KMS-11 (cell line): ENCODE measurements at regions not wholly inside any gene's neighbourhood (a gene's known extent, or its start where the extent isn't known, plus 50 kb on each side); places are given as distances from the start of the nearest gene placed in this dataset.

ENCODE experiments used
- H2AFZ ChIP-seq: fragments of 200-600 bp; sonication (generic); 2 replicates; pipeline ENCODE4 v1.6.1; 2016; ENCODE audit warnings: antibody characterized with exemption, mixed run types, low read depth
- H3K27ac ChIP-seq: fragments of 200-600 bp; sonication (generic); 2 replicates; pipeline ENCODE4 v1.6.1; 2016; ENCODE audit warnings: mild to moderate bottlenecking, mixed run types
- H3K27me3 ChIP-seq: fragments of 200-600 bp; sonication (generic); 2 replicates; pipeline ENCODE4 v1.6.1; 2017; ENCODE audit warnings: mild to moderate bottlenecking, low read depth, mixed run types, moderate library complexity; ENCODE audit not compliant: insufficient read depth
- H3K36me3 ChIP-seq: fragments of 200-600 bp; sonication (generic); 2 replicates; pipeline ENCODE4 v1.6.1; 2017; ENCODE audit warnings: mild to moderate bottlenecking, mixed run types; ENCODE audit not compliant: insufficient read depth
- H3K4me1 ChIP-seq: fragments of 200-600 bp; sonication (generic); 2 replicates; pipeline ENCODE4 v1.6.1; 2016; ENCODE audit warnings: mild to moderate bottlenecking, low read depth, mixed run types; ENCODE audit not compliant: poor library complexity, severe bottlenecking
- H3K4me2 ChIP-seq: fragments of 200-600 bp; sonication (generic); 2 replicates; pipeline ENCODE4 v1.7.0; 2016; ENCODE audit warnings: mild to moderate bottlenecking, mixed run types
- H3K4me3 ChIP-seq: fragments of 200-600 bp; sonication (generic); IDR thresholded peaks from 2 replicates; pipeline ENCODE4 v1.6.1; 2017; ENCODE audit warnings: low read depth, low read length, mixed read lengths; ENCODE audit not compliant: insufficient read depth
- H3K79me2 ChIP-seq: fragments of 200-600 bp; sonication (generic); 2 replicates; pipeline ENCODE4 v1.6.1; 2016; ENCODE audit warnings: low read depth, mixed run types; ENCODE audit not compliant: insufficient read depth
- H3K9ac ChIP-seq: fragments of 200-600 bp; sonication (generic); 2 replicates; pipeline ENCODE4 v1.6.1; 2016; ENCODE audit warnings: mild to moderate bottlenecking, mixed run types
- H4K20me1 ChIP-seq: fragments of 200-600 bp; sonication (generic); 2 replicates; pipeline ENCODE4 v1.6.1; 2016; ENCODE audit warnings: mild to moderate bottlenecking, mixed run types; ENCODE audit not compliant: insufficient read depth
- CTCF ChIP-seq: fragments of 200-600 bp; sonication (generic); conservative IDR thresholded peaks from 2 replicates; pipeline ENCODE4 v1.6.1; 2017; ENCODE audit warnings: low read depth, mild to moderate bottlenecking, antibody characterized with exemption, low read length, moderate library complexity, mixed read lengths

- Histone ChIP-seq H3K36me3 (no peaks in the 10 kb centered on the region), H3K79me2 (no peaks in the 10 kb centered on the region), H3K9ac (no peak overlapping the region), H4K20me1 (no peaks in the 10 kb centered on the region), H3K27ac (no peak overlapping the region), H3K4me3 (no peak overlapping the region), H3K27me3 (no peaks in the 10 kb centered on the region), H3K4me2 (no peak overlapping the region), H3K4me1 (no peaks in the 10 kb centered on the region), H2AFZ (no peak overlapping the region)
- no peak for TF ChIP-seq CTCF
These were observed 55.4 kb upstream of the CAMK1G start for GRCh38 chr1:209527993-209528717.

DNA sequence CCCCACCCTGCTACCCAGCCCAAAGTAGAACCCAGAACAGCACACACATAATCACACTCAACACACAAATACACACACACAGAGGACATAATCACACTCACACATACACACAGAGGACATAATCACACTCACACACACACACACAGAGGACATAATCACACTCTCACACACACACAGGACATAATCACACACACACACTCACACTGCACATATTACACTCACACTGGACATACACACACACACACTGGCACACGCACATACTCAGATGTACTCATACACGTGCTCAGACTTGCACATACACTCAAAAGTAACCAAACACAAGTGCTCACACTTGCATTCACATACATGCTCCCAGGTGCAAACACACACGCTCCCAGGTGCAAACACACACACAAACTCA lies 54.3 kb upstream of the CAMK1G start:
- Histone ChIP-seq H3K4me3 (no peak overlapping the region), H4K20me1 (no peaks in the 10 kb centered on the region), H3K27me3 (no peaks in the 10 kb centered on the region), H2AFZ (no peak overlapping the region), H3K4me2 (no peak overlapping the region), H3K4me1 (no peaks in the 10 kb centered on the region), H3K9ac (no peak overlapping the region), H3K79me2 (no peaks in the 10 kb centered on the region), H3K36me3 (no peaks in the 10 kb centered on the region), H3K27ac (no peak overlapping the region)
- no peak for TF ChIP-seq CTCF

GRCh38 chr1:209531006-209531405 lies 52.5 kb upstream of the CAMK1G start:
- Histone ChIP-seq H3K4me1 (no peaks in the 10 kb centered on the region), H4K20me1 (no peaks in the 10 kb centered on the region), H3K4me3 (no peak overlapping the region), H3K79me2 (no peaks in the 10 kb centered on the region), H3K27me3 (no peaks in the 10 kb centered on the region), H2AFZ (no peak overlapping the region), H3K4me2 (no peak overlapping the region), H3K36me3 (no peaks in the 10 kb centered on the region), H3K27ac (no peak overlapping the region), H3K9ac (no peak overlapping the region)
- TF ChIP-seq CTCF, result no peak

DNA sequence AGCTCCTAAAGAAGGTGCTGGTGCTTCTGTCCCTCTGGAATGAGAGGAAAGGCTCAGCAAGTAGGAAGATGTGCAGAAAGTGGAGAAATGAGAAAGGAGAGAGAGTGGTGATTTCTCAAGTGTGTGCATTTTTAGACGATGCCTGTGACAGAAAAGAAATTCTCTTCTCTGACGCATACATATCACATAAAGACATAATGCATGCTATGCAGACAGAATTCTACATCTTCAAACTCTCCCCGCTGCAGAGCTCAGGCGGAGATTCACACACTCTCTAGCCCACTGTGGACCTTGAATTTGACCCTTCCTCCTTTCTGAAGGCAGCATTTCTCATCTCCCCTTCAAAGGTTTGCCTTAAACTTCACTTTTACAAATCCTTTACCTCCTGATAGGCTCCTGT lies 52.0 kb upstream of the CAMK1G start:
- no peak overlapping the region for H3K27ac ChIP-seq
- H3K9ac ChIP-seq, result no peak overlapping the region
- H3K4me1 ChIP-seq, result no peaks in the 10 kb centered on the region
- no peak overlapping the region for H3K4me3 ChIP-seq
- H4K20me1 ChIP-seq, result no peaks in the 10 kb centered on the region
- no peaks in the 10 kb centered on the region for H3K79me2 ChIP-seq
- no peaks in the 10 kb centered on the region for H3K27me3 ChIP-seq
- TF ChIP-seq CTCF, result no peak
- no peak overlapping the region for H3K4me2 ChIP-seq
- H3K36me3 ChIP-seq, result no peaks in the 10 kb centered on the region
- no peak overlapping the region for H2AFZ ChIP-seq
